GM23338 (cell line): ENCODE measurements at regions not wholly inside any gene's neighbourhood (a gene's known extent, or its start where the extent isn't known, plus 50 kb on each side); places are given as distances from the start of the nearest gene placed in this dataset.

ENCODE experiments used
- ATAC-seq: fragments of 200-7000 bp; cut with Tn5 transposase; 3 replicates; pipeline ENCODE4 v1.9.1; 2020
- DNase-seq: peaks from one replicate; pipeline ENCODE4 v3.0.0-alpha.2; 2015; ENCODE audit warnings: low spot score
- H2AFZ ChIP-seq: fragments of 200-600 bp; sonication (generic); 2 replicates; pipeline ENCODE4 v1.8.0; 2016; ENCODE audit warnings: antibody characterized with exemption, mild to moderate bottlenecking, moderate library complexity
- H3F3A ChIP-seq: fragments of 200-600 bp; sonication (generic); replicated peaks from 2 replicates; pipeline ENCODE4 v1.8.0; 2017; ENCODE audit warnings: antibody characterized with exemption, mixed run types, low read depth
- H3K27ac ChIP-seq: fragments of 200-600 bp; sonication (generic); 2 replicates; pipeline ENCODE4 v1.6.1; 2016; ENCODE audit warnings: low read depth
- H3K27me3 ChIP-seq: fragments of 200-600 bp; sonication (generic); 2 replicates; pipeline ENCODE4 v1.8.0; 2016; ENCODE audit warnings: mild to moderate bottlenecking, mixed run types, moderate library complexity; ENCODE audit not compliant: insufficient read depth
- H3K36me3 ChIP-seq: fragments of 200-600 bp; sonication (generic); 2 replicates; pipeline ENCODE4 v1.8.0; 2016; ENCODE audit warnings: mild to moderate bottlenecking; ENCODE audit not compliant: insufficient read depth
- H3K4me1 ChIP-seq: fragments of 200-600 bp; sonication (generic); 2 replicates; pipeline ENCODE4 v1.8.0; 2016; ENCODE audit warnings: mild to moderate bottlenecking, moderate library complexity; ENCODE audit not compliant: insufficient read depth
- H3K4me2 ChIP-seq: fragments of 200-600 bp; sonication (generic); 2 replicates; pipeline ENCODE4 v1.7.1; 2017; ENCODE audit warnings: mixed run types
- H3K4me3 ChIP-seq: fragments of 200-600 bp; sonication (generic); 2 replicates; pipeline ENCODE4 v1.6.1; 2016; ENCODE audit warnings: mixed run types
- H3K79me2 ChIP-seq: fragments of 200-600 bp; sonication (generic); replicated peaks from 2 replicates; pipeline ENCODE4 v1.8.0; 2017; ENCODE audit warnings: mild to moderate bottlenecking; ENCODE audit not compliant: insufficient read depth
- H3K9me2 ChIP-seq: fragments of 200-600 bp; sonication (generic); 2 replicates; pipeline ENCODE4 v1.8.0; 2017; ENCODE audit not compliant: insufficient read depth
- H4K20me1 ChIP-seq: fragments of 200-600 bp; sonication (generic); replicated peaks from 2 replicates; pipeline ENCODE4 v1.8.0; 2017; ENCODE audit warnings: mild to moderate bottlenecking; ENCODE audit not compliant: insufficient read depth
- H3K27ac Mint-ChIP-seq: 2 replicates; pipeline ENCODE4 v1.8.0; 2020; ENCODE audit warnings: inconsistent platforms, mild to moderate bottlenecking, moderate library complexity, mixed read lengths
- H3K27me3 Mint-ChIP-seq: 3 replicates; pipeline ENCODE4 v1.8.0; 2022; ENCODE audit warnings: low read depth, mild to moderate bottlenecking, moderate library complexity, mixed read lengths, inconsistent platforms; ENCODE audit not compliant: insufficient read depth, poor library complexity
- H3K36me3 Mint-ChIP-seq: 3 replicates; pipeline ENCODE4 v1.8.0; 2021; ENCODE audit warnings: low read depth, mild to moderate bottlenecking, inconsistent platforms, moderate library complexity, mixed read lengths
- H3K4me1 Mint-ChIP-seq: 3 replicates; pipeline ENCODE4 v1.8.0; 2020; ENCODE audit warnings: mild to moderate bottlenecking, inconsistent platforms, mixed read lengths
- H3K4me3 Mint-ChIP-seq: 3 replicates; pipeline ENCODE4 v1.8.0; 2021; ENCODE audit warnings: moderate library complexity, mild to moderate bottlenecking, inconsistent platforms, mixed read lengths
- H3K9me3 Mint-ChIP-seq: 3 replicates; pipeline ENCODE4 v1.8.0; 2020; ENCODE audit warnings: moderate library complexity, mild to moderate bottlenecking, inconsistent platforms, mixed read lengths
- CREB1 ChIP-seq: fragments of 250-450 bp; sonication (Bioruptor Pico); IDR thresholded peaks from 2 replicates; pipeline ENCODE4 v1.5.0; 2020; ENCODE audit warnings: low read depth, mild to moderate bottlenecking, moderate library complexity
- CTCF ChIP-seq, 2 experiments: fragments of 200-600 bp in 1 of 2; sonication (generic) in 1 of 2; conservative IDR thresholded peaks; 2 replicates each; pipeline versions ENCODE4 v1.5.1 to v1.6.1; 2016 to 2017; ENCODE audit warnings: antibody characterized with exemption in 2 of 2, low read depth in 2 of 2, mild to moderate bottlenecking in 2 of 2, moderate library complexity in 1 of 2
- ETS1 ChIP-seq: IDR thresholded peaks from 2 replicates; pipeline ENCODE4 v1.6.1; 2016; ENCODE audit warnings: antibody characterized with exemption
- EZH2 ChIP-seq: fragments of 200-600 bp; sonication (generic); IDR thresholded peaks from one replicate; pipeline ENCODE4 v1.8.0; 2017; ENCODE audit warnings: antibody characterized with exemption, mild to moderate bottlenecking, low read depth; ENCODE audit not compliant: unreplicated experiment
- EZH2phosphoT487 ChIP-seq: fragments of 200-600 bp; sonication (generic); IDR thresholded peaks from one replicate; pipeline ENCODE4 v1.8.1; 2018; ENCODE audit warnings: antibody characterized with exemption; ENCODE audit not compliant: unreplicated experiment
- JUNB ChIP-seq: IDR thresholded peaks from one replicate; pipeline ENCODE4 v1.6.1; 2016; ENCODE audit warnings: antibody characterized with exemption; ENCODE audit not compliant: unreplicated experiment
- NANOG ChIP-seq: IDR thresholded peaks from 2 replicates; pipeline ENCODE4 v1.6.1; 2016; ENCODE audit warnings: antibody characterized with exemption, borderline replicate concordance
- POLR2AphosphoS5 ChIP-seq: IDR thresholded peaks from 2 replicates; pipeline ENCODE4 v1.6.1; 2016; ENCODE audit warnings: antibody characterized with exemption, low read depth
- REST ChIP-seq: IDR thresholded peaks from one replicate; pipeline ENCODE4 v1.6.1; 2018; ENCODE audit warnings: antibody characterized with exemption; ENCODE audit not compliant: unreplicated experiment
- STAT1 ChIP-seq: IDR thresholded peaks from one replicate; pipeline ENCODE4 v1.6.1; 2016; ENCODE audit warnings: antibody characterized with exemption; ENCODE audit not compliant: unreplicated experiment
- ZNF114 ChIP-seq: fragments of 250-450 bp; sonication (Bioruptor Pico); IDR thresholded peaks from 2 replicates; pipeline ENCODE4 v1.5.0; 2020; ENCODE audit warnings: mild to moderate bottlenecking, moderate library complexity
- ZNF331 ChIP-seq: fragments of 250-450 bp; sonication (Bioruptor Pico); IDR thresholded peaks from 2 replicates; pipeline ENCODE4 v1.5.0; 2020; ENCODE audit warnings: low read depth, mild to moderate bottlenecking, moderate library complexity
- TF ChIP-seq, protein P1 (sequence below): fragments of 250-450 bp; sonication (Bioruptor Pico); IDR thresholded peaks from 2 replicates; pipeline ENCODE4 v1.5.0; 2020; ENCODE audit warnings: mild to moderate bottlenecking, moderate library complexity

DNA sequence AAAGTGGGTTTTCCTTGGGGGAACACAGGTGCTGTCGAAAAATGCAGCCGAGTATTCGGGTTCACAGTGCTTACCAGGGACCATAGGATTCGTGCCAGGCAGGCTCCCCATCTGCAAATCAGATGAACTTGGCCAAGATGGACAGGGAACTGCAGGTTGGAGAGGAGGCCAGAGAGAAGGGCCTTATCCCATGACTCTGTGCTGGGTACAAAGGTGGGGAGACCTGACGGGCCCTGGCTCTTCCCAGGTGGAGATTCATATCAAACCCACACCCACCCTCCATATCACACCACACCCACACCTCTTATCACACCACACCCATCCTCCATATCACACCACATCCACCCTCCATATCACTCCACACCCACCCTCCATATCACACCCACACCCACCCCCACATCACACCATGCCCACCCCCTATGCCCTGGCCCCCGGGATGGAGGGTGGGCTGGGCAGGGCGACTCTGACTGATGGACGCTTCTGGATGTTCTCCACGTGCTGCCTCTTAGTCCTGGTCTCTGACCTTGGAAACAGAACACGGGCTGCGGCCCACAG lies 319.7 kb downstream of the ADGRD1 start:
- no peaks in the 10 kb centered on the region for H3K36me3 ChIP-seq
- peaks cover 7% of the 10 kb centered on the region; the same call in 2 of the 3 replicates for H3K4me1 Mint-ChIP-seq
- no peaks in the 10 kb centered on the region for H3K4me1 ChIP-seq
- no peak overlapping the region for H3K4me3 Mint-ChIP-seq
- TF ChIP-seq ETS1 = no peak
- TF ChIP-seq NANOG = no peak
- no peak for TF ChIP-seq ZNF331 (CRISPR knock-in tag)
- TF ChIP-seq STAT1 = no peak
- TF ChIP-seq REST = no peak
- TF ChIP-seq CREB1 (CRISPR knock-in tag) = no peak
- TF ChIP-seq EZH2phosphoT487 = no peak
- no peak for TF ChIP-seq POLR2AphosphoS5
- TF ChIP-seq, protein P1, sequence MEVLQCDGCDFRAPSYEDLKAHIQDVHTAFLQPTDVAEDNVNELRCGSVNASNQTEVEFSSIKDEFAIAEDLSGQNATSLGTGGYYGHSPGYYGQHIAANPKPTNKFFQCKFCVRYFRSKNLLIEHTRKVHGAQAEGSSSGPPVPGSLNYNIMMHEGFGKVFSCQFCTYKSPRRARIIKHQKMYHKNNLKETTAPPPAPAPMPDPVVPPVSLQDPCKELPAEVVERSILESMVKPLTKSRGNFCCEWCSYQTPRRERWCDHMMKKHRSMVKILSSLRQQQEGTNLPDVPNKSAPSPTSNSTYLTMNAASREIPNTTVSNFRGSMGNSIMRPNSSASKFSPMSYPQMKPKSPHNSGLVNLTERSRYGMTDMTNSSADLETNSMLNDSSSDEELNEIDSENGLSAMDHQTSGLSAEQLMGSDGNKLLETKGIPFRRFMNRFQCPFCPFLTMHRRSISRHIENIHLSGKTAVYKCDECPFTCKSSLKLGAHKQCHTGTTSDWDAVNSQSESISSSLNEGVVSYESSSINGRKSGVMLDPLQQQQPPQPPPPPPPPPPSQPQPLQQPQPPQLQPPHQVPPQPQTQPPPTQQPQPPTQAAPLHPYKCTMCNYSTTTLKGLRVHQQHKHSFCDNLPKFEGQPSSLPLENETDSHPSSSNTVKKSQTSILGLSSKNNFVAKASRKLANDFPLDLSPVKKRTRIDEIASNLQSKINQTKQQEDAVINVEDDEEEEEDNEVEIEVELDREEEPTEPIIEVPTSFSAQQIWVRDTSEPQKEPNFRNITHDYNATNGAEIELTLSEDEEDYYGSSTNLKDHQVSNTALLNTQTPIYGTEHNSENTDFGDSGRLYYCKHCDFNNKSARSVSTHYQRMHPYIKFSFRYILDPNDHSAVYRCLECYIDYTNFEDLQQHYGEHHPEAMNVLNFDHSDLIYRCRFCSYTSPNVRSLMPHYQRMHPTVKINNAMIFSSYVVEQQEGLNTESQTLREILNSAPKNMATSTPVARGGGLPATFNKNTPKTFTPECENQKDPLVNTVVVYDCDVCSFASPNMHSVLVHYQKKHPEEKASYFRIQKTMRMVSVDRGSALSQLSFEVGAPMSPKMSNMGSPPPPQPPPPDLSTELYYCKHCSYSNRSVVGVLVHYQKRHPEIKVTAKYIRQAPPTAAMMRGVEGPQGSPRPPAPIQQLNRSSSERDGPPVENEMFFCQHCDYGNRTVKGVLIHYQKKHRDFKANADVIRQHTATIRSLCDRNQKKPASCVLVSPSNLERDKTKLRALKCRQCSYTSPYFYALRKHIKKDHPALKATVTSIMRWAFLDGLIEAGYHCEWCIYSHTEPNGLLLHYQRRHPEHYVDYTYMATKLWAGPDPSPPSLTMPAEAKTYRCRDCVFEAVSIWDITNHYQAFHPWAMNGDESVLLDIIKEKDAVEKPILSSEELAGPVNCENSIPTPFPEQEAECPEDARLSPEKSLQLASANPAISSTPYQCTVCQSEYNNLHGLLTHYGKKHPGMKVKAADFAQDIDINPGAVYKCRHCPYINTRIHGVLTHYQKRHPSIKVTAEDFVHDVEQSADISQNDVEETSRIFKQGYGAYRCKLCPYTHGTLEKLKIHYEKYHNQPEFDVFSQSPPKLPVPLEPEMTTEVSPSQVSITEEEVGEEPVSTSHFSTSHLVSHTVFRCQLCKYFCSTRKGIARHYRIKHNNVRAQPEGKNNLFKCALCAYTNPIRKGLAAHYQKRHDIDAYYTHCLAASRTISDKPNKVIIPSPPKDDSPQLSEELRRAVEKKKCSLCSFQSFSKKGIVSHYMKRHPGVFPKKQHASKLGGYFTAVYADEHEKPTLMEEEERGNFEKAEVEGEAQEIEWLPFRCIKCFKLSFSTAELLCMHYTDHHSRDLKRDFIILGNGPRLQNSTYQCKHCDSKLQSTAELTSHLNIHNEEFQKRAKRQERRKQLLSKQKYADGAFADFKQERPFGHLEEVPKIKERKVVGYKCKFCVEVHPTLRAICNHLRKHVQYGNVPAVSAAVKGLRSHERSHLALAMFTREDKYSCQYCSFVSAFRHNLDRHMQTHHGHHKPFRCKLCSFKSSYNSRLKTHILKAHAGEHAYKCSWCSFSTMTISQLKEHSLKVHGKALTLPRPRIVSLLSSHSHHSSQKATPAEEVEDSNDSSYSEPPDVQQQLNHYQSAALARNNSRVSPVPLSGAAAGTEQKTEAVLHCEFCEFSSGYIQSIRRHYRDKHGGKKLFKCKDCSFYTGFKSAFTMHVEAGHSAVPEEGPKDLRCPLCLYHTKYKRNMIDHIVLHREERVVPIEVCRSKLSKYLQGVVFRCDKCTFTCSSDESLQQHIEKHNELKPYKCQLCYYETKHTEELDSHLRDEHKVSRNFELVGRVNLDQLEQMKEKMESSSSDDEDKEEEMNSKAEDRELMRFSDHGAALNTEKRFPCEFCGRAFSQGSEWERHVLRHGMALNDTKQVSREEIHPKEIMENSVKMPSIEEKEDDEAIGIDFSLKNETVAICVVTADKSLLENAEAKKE (CRISPR knock-in tag) = no peak
- TF ChIP-seq JUNB = no peak
- TF ChIP-seq CTCF (conservative IDR thresholded peaks at IDR 0.05; ENCODE audit: low read depth in 2 of 2) = no peak
- no peak for TF ChIP-seq EZH2
- TF ChIP-seq ZNF114 (CRISPR knock-in tag) = no peak
- no peaks in the 10 kb centered on the region for H3K9me2 ChIP-seq
- H3K4me3 ChIP-seq = no peak overlapping the region
- H3K9me3 Mint-ChIP-seq = no peaks in the 10 kb centered on the region
- H3K27ac Mint-ChIP-seq = no peak overlapping the region
- H3K27me3 ChIP-seq = no peaks in the 10 kb centered on the region
- no peak for DNase-seq
- H3K27ac ChIP-seq = no peak overlapping the region
- no peaks in the 10 kb centered on the region for H4K20me1 ChIP-seq
- H3F3A ChIP-seq = no peaks in the 10 kb centered on the region
- no peaks in the 10 kb centered on the region for H3K36me3 Mint-ChIP-seq
- no peak overlapping the region for H2AFZ ChIP-seq
- ATAC-seq = no peak
- H3K4me2 ChIP-seq = no peak overlapping the region
- H3K79me2 ChIP-seq = no peaks in the 10 kb centered on the region
- H3K27me3 Mint-ChIP-seq = no peaks in the 10 kb centered on the region
